GM12872 (cell line): ENCODE measurements at regions not wholly inside any gene's neighbourhood (a gene's known extent, or its start where the extent isn't known, plus 50 kb on each side); places are given as distances from the start of the nearest gene placed in this dataset.

Experiments
- CTCF ChIP-seq: IDR thresholded peaks from 3 replicates; pipeline ENCODE4 v1.5.1; 2011; ENCODE audit warnings: low read depth, mild to moderate bottlenecking, low read length, moderate library complexity; ENCODE audit not compliant: insufficient read depth

- TF ChIP-seq CTCF: no peak
These were observed 296.7 kb downstream of the HINT1 start for GRCh38 chr5:130868186-130868840.

- no peak for TF ChIP-seq CTCF
These were observed 319.8 kb downstream of the HINT1 start for GRCh38 chr5:130845049-130845765.

DNA sequence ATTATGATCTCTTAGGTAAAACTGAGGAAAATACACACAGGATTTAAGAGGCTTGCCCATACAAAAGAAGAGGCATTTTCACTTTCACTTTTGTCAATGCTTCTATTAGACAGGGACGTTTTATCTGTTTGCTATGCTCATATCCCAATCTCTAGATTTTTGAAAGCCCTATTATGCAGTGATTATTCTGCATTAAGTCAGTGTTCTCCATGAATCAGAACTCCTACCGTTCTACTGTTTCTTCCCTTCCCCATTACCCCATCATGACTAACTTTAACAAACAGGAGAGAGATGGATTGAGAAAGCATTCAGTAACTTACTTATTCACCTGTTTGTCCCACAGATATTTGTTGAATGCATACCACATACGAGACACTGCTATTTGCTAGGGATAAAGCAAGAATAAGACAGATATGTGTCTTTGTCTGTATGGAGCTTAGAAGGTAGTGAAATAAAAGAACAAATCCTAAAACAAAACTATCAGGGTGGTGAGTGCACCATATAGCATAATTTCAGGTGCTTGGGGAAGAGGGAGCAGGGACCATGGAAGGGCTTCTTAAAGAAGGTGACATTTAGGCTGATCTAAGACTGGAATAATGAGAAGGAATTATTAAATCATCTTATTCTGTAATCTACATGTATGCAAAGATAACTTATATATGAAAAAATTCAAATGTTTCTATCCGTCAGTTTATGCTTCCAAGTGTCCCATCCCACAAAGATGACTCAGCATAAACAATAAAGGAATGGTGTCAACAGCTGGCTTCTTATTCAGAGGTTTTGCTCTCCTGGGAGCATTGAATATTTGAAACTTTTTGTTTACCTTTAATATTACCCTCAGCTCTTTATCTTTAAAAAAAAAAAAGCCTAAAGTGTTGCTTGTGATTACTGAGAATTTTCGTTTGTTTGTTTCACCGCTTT, 328.1 kb downstream of the HINT1 start:
- no peak for TF ChIP-seq CTCF

- TF ChIP-seq CTCF: no peak
These were observed 349.8 kb downstream of the HINT1 start for GRCh38 chr5:130815246-130815645.

DNA sequence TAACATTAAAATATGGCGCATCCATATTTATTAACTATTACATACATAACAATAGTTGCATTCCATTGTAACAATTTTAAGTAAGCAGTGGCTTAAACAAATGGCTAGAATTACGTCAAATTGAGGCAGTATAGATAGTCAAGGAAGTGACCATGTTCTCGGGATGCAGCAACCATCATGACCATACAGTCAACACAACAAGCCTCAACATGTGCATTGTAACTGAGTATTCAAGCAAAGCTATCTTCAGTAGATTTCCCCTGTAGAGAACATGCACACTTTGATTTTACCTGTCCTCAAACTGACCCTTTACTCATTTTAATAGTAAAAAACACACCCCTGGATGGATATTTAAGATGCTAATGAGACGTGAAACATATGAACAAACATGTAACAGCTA, 356.4 kb downstream of the HINT1 start:
- no peak for TF ChIP-seq CTCF

DNA sequence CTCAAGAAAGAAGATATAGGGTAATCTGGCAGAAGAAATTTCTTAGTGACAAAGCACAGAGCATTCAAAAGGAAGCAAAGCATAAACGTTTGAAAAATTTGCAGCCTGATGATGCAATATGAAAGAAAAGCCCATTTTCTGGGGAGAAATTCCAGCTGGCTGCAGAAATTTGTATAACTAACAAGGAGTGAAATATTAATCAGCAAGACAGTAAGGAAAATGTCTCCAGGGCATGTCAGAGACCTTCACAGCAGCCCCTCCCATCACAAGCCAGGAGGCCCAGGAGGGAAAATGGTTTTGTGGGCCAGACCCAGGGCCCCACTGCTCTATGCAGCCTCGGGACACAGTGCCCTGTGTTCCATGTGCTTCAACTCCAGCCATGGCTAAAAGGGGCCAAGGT, 359.4 kb downstream of the HINT1 start:
- TF ChIP-seq CTCF: no peak

GRCh38 chr5:130805036-130805435, 360.0 kb downstream of the HINT1 start:
- TF ChIP-seq CTCF: no peak
